ENCODE measurements at regions not wholly inside any gene's neighbourhood (a gene's known extent, or its start where the extent isn't known, plus 50 kb on each side); places are given as distances from the start of the nearest gene placed in this dataset.

GRCh38 chr4:152155070-152155469, 380.8 kb downstream of the FBXW7 start:
- Histone ChIP-seq H3K27me3 (ENCODE audit: insufficient read depth, low read length) (no peaks in the 10 kb centered on the region), H4K8ac (replicated peaks; ENCODE audit: insufficient read length, low read depth, low read length) (no peak overlapping the region), H2BK12ac (ENCODE audit: insufficient read length, low read depth, low read length) (no peak overlapping the region), H2BK15ac (ENCODE audit: low read depth, low read length) (no peak overlapping the region), H3K14ac (ENCODE audit: insufficient read depth, low read length) (no peak overlapping the region), H3K4ac (ENCODE audit: low read depth, low read length) (no peak overlapping the region), H3K9me3 (ENCODE audit: control insufficient read depth, low read depth, low read length) (no peaks in the 10 kb centered on the region), H3K56ac (ENCODE audit: insufficient read length, low read depth, low read length) (no peak overlapping the region), H3K4me2 (ENCODE audit: insufficient read depth, insufficient read length, low read length) (no peak overlapping the region), H4K5ac (ENCODE audit: insufficient read length, low read depth, low read length) (no peak overlapping the region), H3K79me2 (ENCODE audit: insufficient read depth, low read length) (no peaks in the 10 kb centered on the region), H4K20me1 (ENCODE audit: control insufficient read depth, insufficient read depth, insufficient read length) (no peaks in the 10 kb centered on the region), H2BK20ac (ENCODE audit: low read depth, low read length, poor library complexity, severe bottlenecking) (no peak overlapping the region), H2AK5ac (ENCODE audit: insufficient read length, low read length) (no peak overlapping the region), H3T11ph (ENCODE audit: low read length) (no peak overlapping the region), H3K23me2 (ENCODE audit: insufficient read length, low read depth, low read length, poor library complexity, severe bottlenecking) (no peaks in the 10 kb centered on the region), H2AFZ (ENCODE audit: low read length) (no peak overlapping the region), H3K9ac (ENCODE audit: extremely low read depth, insufficient read length, low read length) (no peak overlapping the region), H3K23ac (ENCODE audit: insufficient read length, low read depth, low read length) (no peak overlapping the region), H4K91ac (ENCODE audit: insufficient read length, low read depth, low read length) (no peak overlapping the region), H2BK5ac (ENCODE audit: insufficient read length, low read length) (no peak overlapping the region), H3K27ac (ENCODE audit: insufficient read length, low read depth, low read length) (no peak overlapping the region), H3K4me1 (ENCODE audit: insufficient read depth, low read length) (no peaks in the 10 kb centered on the region), H3K18ac (ENCODE audit: insufficient read length, low read depth, low read length) (no peak overlapping the region), H3K79me1 (ENCODE audit: insufficient read depth, low read depth, low read length, poor library complexity, severe bottlenecking) (no peaks in the 10 kb centered on the region), H2BK120ac (ENCODE audit: low read depth, low read length, poor library complexity, severe bottlenecking) (no peak overlapping the region)
- H3K4me1 Mint-ChIP-seq = peaks cover 0 to 6% of the 10 kb centered on the region in 2 experiments; a peak in 2 of 4 replicates
- no peaks in the 10 kb centered on the region for H3K36me3 Mint-ChIP-seq (ENCODE audit: insufficient read depth in 1 of 3, low read depth in 3 of 3)
- H3K4me3 Mint-ChIP-seq = no peak overlapping the region
- WGBS (ENCODE audit: extremely low coverage, insufficient read length, low lambda C conversion rate) = no CpG with 5 or more reads among the region's 3 CpGs
- no peak overlapping the region for H3K27ac Mint-ChIP-seq
- H3K27me3 Mint-ChIP-seq (ENCODE audit: low read depth) = peaks cover 2% of the 10 kb centered on the region
- no peaks in the 10 kb centered on the region; a peak in 1 of 5 replicates for H3K9me3 Mint-ChIP-seq
- DNase-seq = no peak
- TF ChIP-seq, protein P1, sequence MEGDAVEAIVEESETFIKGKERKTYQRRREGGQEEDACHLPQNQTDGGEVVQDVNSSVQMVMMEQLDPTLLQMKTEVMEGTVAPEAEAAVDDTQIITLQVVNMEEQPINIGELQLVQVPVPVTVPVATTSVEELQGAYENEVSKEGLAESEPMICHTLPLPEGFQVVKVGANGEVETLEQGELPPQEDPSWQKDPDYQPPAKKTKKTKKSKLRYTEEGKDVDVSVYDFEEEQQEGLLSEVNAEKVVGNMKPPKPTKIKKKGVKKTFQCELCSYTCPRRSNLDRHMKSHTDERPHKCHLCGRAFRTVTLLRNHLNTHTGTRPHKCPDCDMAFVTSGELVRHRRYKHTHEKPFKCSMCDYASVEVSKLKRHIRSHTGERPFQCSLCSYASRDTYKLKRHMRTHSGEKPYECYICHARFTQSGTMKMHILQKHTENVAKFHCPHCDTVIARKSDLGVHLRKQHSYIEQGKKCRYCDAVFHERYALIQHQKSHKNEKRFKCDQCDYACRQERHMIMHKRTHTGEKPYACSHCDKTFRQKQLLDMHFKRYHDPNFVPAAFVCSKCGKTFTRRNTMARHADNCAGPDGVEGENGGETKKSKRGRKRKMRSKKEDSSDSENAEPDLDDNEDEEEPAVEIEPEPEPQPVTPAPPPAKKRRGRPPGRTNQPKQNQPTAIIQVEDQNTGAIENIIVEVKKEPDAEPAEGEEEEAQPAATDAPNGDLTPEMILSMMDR (conservative IDR thresholded peaks at IDR 0.05) = no peak
